H1 (cell line): ENCODE measurements at regions not wholly inside any gene's neighbourhood (a gene's known extent, or its start where the extent isn't known, plus 50 kb on each side); places are given as distances from the start of the nearest gene placed in this dataset.

Experiments
- CBX8 ChIP-seq: fragments of 300-800, 300-1000 bp; sonication (generic); IDR thresholded peaks from 2 replicates; pipeline ENCODE4 v1.7.1; 2016; ENCODE audit warnings: low read depth, low read length, borderline replicate concordance
- E2F6 ChIP-seq: IDR thresholded peaks from 2 replicates; pipeline ENCODE4 v1.6.1; 2012; ENCODE audit warnings: inconsistent platforms
- EP300 ChIP-seq, 2 experiments: IDR thresholded peaks; 1 replicate in 1 of 2; 2 replicates in 1 of 2; pipeline ENCODE4 v1.6.1; 2011 to 2012; ENCODE audit warnings: low read depth in 2 of 2, low read length in 2 of 2, mild to moderate bottlenecking in 2 of 2, borderline replicate concordance in 1 of 2, inconsistent platforms in 1 of 2, moderate library complexity in 1 of 2

GRCh38 chr2:146784602-146785001 lies 1060.2 kb upstream of the ACVR2A start (continued):
- no peak for TF ChIP-seq E2F6
- no peak for TF ChIP-seq CBX8
- no peak for TF ChIP-seq EP300 (IDR thresholded peaks at IDR 0.05; ENCODE audit: borderline replicate concordance in 1 of 2, low read depth in 2 of 2, low read length in 2 of 2)
- TF ChIP-seq, all 59 proteins: peak for 0
